ENCODE measurements at regions not wholly inside any gene's neighbourhood (a gene's known extent, or its start where the extent isn't known, plus 50 kb on each side); places are given as distances from the start of the nearest gene placed in this dataset.

DNA sequence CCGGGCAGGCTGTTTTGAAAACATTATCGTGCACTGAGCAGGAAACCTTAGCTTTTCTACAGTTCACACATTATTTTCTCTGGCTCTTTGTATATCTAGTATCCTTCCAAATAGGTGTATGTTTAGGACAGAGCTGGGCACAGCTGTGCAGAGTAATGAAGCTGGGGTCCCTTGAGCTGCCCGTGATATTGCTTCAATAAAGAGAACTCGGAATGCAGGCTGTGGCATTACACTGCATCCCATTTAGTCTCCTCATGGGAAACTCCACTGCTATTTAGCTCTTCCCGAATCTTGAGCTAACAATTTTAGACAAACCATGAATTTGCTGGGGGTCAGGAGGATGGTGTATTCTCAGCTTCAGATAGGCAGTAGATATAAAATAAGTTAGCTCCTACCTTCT is 348.3 kb downstream of the ACTR3B start:
- no peak overlapping the region for H2BK5ac ChIP-seq (ENCODE audit: low read depth, low read length, poor library complexity, severe bottlenecking)
- no peak overlapping the region for H3K14ac ChIP-seq (replicated peaks; ENCODE audit: low read depth, low read length)
- H3K79me1 ChIP-seq (ENCODE audit: low read depth in 1 of 2, low read length in 2 of 2): no peaks in the 10 kb centered on the region
- no peak overlapping the region for H2AK5ac ChIP-seq (ENCODE audit: low read depth, low read length)
- H2BK120ac ChIP-seq (ENCODE audit: low read depth, low read length): no peak overlapping the region
- H3K4me1 ChIP-seq (ENCODE audit: control insufficient read depth, insufficient read depth, low read length): no peaks in the 10 kb centered on the region
- ChIA-PET CTCF (no interaction called here), POLR2A (ENCODE audit: unreplicated experiment) (no interaction called here)
- H4K5ac ChIP-seq (ENCODE audit: low read depth, low read length): no peak overlapping the region
- no peaks in the 10 kb centered on the region for H3K9me1 ChIP-seq (ENCODE audit: insufficient read depth, low read length)
- peaks cover 30% of the 10 kb centered on the region for H3K9me3 ChIP-seq (ENCODE audit: control insufficient read depth, insufficient read depth, low read length)
- no peak overlapping the region for H2BK20ac ChIP-seq (ENCODE audit: low read depth, low read length)
- no CpG with 5 or more reads among the region's 5 CpGs for WGBS, 2 experiments (ENCODE audit: extremely low coverage in 2 of 2, insufficient read length in 1 of 2)
- no peak overlapping the region for H3K18ac ChIP-seq (ENCODE audit: low read depth, low read length)
- dilution Hi-C loops (cut with HindIII; ENCODE audit: low sequenced_read_pairs, unreplicated experiment): no loop called here
- H3K27me3 ChIP-seq (ENCODE audit: control insufficient read depth, insufficient read depth, low read length): no peaks in the 10 kb centered on the region
- no peak overlapping the region for H3K4me2 ChIP-seq (ENCODE audit: low read depth, low read length)
- no peak for TF ChIP-seq ELK1 (IDR thresholded peaks at IDR 0.05; ENCODE audit: borderline replicate concordance, low read depth, low read length)
- no peak for TF ChIP-seq BHLHE40 (IDR thresholded peaks at IDR 0.05; ENCODE audit: low read depth, low read length)
- no peak for TF ChIP-seq RFX5 (IDR thresholded peaks at IDR 0.05; ENCODE audit: low read depth, low read length)
- TF ChIP-seq MAZ (IDR thresholded peaks at IDR 0.05; ENCODE audit: borderline replicate concordance, low read depth, low read length): no peak
- TF ChIP-seq, protein P1, sequence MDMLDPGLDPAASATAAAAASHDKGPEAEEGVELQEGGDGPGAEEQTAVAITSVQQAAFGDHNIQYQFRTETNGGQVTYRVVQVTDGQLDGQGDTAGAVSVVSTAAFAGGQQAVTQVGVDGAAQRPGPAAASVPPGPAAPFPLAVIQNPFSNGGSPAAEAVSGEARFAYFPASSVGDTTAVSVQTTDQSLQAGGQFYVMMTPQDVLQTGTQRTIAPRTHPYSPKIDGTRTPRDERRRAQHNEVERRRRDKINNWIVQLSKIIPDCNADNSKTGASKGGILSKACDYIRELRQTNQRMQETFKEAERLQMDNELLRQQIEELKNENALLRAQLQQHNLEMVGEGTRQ (IDR thresholded peaks at IDR 0.05; ENCODE audit: low read depth, low read length): no peak
- TF ChIP-seq CTCF (conservative IDR thresholded peaks at IDR 0.05; ENCODE audit: low read depth, low read length): no peak
- no peak for TF ChIP-seq MAFK (IDR thresholded peaks at IDR 0.05; ENCODE audit: low read depth, low read length)
- TF ChIP-seq POLR2A (IDR thresholded peaks at IDR 0.05; ENCODE audit: low read depth, low read length): no peak
- TF ChIP-seq CEBPB (IDR thresholded peaks at IDR 0.05; ENCODE audit: low read depth, low read length): no peak
- intact Hi-C loops (cut with micrococcal nuclease): no loop called here
- H4K8ac ChIP-seq (ENCODE audit: low read depth in 2 of 2, low read length in 2 of 2): no peak overlapping the region
- no peak overlapping the region for H3K27ac ChIP-seq (ENCODE audit: insufficient read depth, low read length)
- no peak overlapping the region for H2AK9ac ChIP-seq (replicated peaks; ENCODE audit: low read depth, low read length, poor library complexity)
- BruUV-seq (replicated peaks): no TSS peak
- H4K20me1 ChIP-seq (ENCODE audit: insufficient read depth, low read length): no peaks in the 10 kb centered on the region
- DNase-seq (no peak), ATAC-seq (ENCODE audit: low read depth) (no peak)
- H3K4ac ChIP-seq (ENCODE audit: low read depth, low read length): no peak overlapping the region
- H3K9ac ChIP-seq (ENCODE audit: low read depth, low read length): no peak overlapping the region
- no peak overlapping the region for H3K4me3 ChIP-seq (ENCODE audit: insufficient read depth, low read depth, low read length)
- in situ Hi-C loops (cut with MboI; ENCODE audit: low sequenced_read_pairs): no loop called here
- no peak overlapping the region for H4K91ac ChIP-seq (ENCODE audit: insufficient read depth, low read depth, low read length)
- no peak overlapping the region for H3K23ac ChIP-seq (ENCODE audit: low read depth, low read length)
- H3K56ac ChIP-seq (ENCODE audit: extremely low read depth, insufficient read depth, low read length): no peak overlapping the region
- no peak overlapping the region for H2AFZ ChIP-seq (replicated peaks; ENCODE audit: low read length, poor library complexity)
- no peak overlapping the region for H2BK15ac ChIP-seq (ENCODE audit: low read depth, low read length)
- H3K36me3 ChIP-seq (ENCODE audit: control insufficient read depth, insufficient read depth, low read length): no peaks in the 10 kb centered on the region
